ENCODE measurements at regions not wholly inside any gene's neighbourhood (a gene's known extent, or its start where the extent isn't known, plus 50 kb on each side); places are given as distances from the start of the nearest gene placed in this dataset.

- DNase-seq = no peak
These were observed 204.7 kb downstream of the BCL11B start for GRCh38 chr14:99067141-99067920.

DNA sequence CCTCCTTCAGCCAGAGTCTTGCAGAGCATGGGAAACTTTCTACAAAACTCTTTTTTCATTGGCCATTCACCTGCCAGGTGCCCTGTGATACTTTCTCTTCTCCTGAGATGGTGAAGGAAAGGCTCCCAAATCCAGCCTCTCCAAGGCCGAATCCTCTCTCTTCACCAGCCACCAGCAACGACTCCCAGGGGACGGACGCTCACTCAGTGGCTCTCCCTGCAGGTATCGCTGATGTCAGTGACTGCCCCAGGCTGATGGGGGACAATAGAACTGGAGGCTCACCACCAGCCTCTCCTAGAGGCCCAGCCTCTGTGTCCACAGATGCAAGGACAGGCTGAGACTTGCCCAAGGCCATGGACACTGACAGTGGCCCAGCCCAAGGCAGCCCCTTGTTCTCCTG is 204.1 kb downstream of the BCL11B start:
- DNase-seq = no peak

- no peak for DNase-seq
These were observed 202.1 kb downstream of the BCL11B start for GRCh38 chr14:99069946-99070345.

- DNase-seq = no peak
These were observed 199.6 kb downstream of the BCL11B start for GRCh38 chr14:99072433-99072832.

DNA sequence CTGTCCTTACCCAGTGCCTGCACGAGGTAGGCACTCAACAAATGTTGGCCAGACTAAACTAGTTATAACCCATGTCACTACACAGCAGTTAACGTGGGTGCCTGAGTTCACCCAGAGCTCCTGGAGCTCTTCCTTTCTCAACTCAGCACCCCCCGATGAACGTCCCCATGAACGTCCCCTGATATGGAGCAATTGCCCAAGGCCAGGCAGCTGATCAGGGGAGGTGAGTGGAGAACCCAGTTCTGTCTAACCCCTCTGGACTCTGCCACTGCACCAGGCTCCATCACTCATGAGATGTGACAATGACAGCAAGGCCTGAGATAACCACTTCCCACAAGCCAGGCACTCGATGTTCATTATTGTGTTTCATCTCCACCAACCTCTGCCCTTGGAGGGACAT is 199.0 kb downstream of the BCL11B start:
- DNase-seq = no peak

DNA sequence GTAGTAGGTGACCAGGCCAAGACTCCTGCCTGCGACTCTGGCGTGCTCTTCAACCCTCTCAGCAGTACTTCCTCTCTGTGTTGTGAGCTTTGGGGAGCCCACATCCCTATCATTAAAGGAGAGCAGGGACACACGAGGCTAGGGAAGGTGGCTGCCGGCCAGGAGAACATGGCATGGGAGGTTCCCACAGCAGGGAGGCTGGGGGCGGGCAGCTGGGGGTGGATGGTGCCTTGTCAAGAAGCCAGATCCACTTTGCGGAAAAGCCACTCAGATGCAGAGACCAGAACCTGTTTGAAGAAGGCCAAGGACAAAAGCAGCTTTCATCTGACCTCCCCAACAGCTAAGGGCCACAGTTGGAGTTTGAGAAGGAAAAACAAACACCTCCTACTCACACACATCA is 198.6 kb downstream of the BCL11B start:
- DNase-seq = no peak

- DNase-seq = no peak
These were observed 196.9 kb downstream of the BCL11B start for GRCh38 chr14:99075061-99075460.

- no peak for DNase-seq
These were observed 196.1 kb downstream of the BCL11B start for GRCh38 chr14:99075771-99076375.

- no peak for DNase-seq
These were observed 194.7 kb downstream of the BCL11B start for GRCh38 chr14:99077076-99077843.

DNA sequence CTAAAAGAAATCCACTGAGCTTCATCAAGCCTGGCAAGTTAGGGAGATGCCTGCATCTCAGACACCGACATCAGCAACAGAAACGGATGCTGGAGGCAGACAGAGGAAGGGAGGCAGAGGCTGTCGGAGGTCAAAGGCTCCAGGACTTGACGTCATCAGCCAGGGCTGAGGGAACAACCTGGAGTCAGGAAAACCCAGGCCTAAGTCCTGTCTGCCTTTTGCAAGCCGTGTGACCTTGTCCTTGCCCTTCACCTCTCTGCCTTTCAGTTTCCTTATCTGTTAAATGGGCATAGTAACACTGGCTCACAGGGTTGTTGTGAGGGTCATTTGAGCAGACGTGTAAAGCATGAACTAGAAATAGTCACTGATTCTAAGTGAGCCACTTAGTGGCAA is 194.2 kb downstream of the BCL11B start:
- DNase-seq = no peak

- DNase-seq = no peak
These were observed 193.6 kb downstream of the BCL11B start for GRCh38 chr14:99078426-99078825.

DNA sequence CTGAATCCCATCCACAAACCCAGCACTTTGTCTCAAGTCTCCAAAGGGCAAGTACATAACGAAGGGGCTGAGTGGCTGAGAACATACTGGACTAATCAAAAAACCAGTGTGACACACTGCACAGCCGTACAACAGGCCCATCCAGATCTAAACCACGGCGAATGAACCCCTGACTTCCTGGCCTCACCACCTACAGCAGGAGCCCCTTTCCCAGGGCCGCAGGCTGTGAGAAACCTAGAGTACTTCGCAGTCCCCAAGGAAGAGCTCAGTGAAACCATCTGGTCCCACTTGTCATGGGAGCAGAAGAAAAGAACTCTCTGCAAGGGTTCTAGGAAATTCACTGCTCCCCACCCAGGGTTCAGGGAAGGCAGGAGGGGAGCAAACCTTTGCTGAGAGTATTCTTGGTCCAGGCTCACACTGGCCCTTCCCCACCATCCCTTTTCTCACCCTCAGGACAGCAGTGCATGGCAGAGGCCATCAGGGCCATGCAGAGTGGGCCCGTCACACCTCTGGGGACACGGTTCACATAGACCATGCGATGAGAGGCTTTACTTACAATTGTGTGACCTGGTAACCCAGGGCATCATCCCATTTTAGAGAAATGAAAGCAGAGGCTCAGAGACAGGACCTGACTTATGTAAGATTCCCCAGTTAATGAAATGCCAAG is 192.8 kb downstream of the BCL11B start:
- DNase-seq = no peak

DNA sequence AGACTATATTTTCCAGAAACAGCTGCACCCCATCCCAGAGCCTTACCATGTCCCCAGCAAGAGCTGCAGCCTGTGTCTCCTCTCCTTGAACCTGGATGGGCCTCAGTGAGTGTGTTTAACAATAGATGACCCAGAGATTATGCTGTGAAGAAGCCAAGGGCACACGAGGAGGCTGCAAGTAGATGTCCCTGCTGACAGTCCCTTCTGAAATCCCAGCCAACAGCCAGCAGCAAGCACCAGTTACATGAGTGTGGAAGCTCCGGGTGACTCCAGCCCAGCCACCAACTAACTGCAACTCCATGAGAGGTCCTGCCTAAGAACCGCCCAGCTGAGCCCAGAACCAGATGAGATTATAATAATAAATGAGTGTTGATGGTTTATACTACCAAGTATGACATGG is 191.7 kb downstream of the BCL11B start:
- DNase-seq = no peak

DNA sequence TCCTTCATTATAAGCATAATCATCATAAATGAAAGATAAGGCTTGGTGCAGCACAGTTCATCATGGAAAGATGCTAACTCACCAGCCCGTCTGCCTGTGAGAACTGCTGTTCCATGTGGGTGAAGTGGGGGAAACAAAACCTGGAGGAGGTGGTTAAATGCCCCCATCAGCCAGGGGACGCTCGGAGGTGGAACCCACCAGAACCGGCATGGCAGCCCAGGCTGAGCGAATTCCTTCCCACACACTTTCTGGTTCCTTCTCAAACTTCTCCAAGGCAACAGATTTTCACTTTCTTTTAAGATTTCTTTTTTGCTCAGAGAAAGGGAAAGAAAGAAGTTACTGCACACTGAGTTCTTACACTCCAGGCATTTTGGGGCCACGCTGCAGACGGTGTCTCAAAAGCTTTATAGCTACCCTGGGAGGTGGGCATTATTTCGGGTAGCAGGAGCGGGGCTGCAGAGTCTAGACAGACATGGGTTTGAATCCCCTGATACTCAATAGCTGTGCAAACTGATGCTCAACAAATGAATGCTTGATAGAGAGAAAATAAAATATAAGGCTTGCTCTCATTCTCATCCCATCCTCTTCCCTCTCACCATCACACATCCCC is 190.7 kb downstream of the BCL11B start:
- no peak for DNase-seq

- no peak for DNase-seq
These were observed 190.1 kb downstream of the BCL11B start for GRCh38 chr14:99081880-99082279.

DNA sequence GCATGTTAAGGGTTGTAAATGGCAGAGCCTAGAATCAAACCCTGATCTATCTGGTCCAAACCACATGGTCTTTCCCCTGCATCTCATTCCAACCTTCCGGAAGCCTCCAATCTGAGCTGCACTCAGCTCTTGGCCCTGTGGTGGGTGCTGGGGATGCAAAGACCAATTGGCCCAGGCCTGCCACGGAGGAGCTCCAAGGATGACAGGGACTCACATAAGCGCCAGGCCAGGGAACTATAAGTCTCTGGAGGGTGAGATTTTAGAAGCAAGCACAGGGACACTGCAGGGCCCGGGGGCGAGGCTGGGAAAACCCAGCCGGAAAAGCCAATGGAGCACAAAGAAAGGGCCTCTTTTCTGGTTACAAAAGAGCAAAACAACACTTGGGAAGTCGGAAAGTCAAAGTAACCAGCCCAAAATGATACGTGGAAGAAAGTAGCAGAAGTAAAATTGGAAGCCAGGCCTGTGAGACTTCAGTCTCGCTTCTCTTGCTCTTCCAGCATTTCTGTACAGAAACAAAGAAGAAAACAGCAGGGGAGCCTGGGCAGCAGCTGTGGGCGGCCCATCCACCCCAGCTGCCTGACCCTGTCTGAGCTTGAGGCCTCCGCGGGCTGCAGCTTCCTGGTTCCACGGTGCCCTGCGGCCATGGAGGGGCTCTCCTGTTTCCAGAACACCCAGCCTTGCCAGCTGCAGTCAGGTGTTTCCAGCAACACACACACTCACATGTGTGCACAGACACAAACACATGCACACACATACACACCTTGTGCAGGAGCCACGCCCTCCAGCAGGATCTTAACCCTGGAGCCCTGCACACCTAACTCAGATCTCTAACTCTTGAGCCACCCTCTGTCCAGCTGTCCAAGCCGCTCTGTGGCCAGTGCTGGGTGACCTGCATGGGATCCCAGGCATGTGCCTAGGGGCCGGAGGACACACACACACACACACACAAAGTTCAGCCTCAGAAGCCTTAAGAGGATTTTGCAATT is 178.2 kb downstream of the BCL11B start:
- DNase-seq = no peak

- DNase-seq = no peak
These were observed 177.1 kb downstream of the BCL11B start for GRCh38 chr14:99094901-99095300.

- DNase-seq = no peak
These were observed 176.6 kb downstream of the BCL11B start for GRCh38 chr14:99095369-99095768.

DNA sequence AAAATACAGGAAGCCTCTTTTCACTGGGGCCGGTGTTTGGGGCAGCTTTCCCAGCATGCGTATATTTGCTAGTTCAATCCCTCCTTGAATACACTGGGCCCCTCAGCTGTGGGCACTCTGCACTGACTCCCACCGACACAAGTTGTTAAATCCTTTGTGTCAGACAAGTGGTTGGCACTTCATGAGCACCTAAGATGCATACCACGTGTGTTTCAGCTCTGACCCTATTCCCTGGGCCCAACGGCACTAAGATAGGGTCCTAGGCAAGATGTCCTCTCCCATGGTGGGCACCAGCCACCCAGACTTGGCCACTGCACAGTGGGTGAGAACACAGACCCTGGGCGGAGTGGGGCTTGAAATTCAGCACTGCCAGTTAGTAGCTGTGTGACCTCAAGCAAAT is 173.8 kb downstream of the BCL11B start:
- no peak for DNase-seq

DNA sequence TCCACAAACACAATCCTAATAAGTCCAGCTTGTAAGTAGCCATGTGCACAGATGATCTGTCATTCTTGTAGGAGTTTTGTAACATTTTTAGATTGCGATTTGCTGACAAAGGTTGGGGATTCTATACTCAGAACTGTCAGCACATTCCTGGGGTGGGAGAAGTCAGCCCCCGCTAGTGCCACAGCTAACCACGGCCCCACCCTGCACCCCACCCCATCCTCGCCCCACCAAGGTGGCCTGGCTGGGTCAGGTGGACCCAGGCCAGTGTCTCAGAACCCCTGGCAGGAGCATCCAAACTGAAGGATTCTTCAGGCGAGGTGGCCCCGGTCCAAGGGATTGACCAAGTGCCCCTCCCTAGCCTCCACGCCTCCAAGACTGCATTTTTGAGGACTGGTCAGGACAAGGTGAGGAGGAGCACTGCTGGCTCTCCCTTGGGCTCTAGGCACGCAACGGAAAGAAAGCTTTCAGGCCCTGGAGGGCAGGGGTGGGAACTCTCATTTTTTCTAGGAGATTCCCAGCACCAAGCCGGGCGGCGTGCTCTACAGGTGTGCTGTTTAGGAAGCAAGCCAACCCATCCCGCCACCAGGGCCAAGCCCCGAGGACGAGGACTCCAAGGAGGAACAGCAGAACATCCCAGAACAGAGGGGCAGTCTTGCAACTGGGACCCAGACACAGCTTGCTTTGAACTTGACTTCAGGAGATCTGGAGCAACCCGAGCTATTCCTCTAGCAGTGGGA is 172.8 kb downstream of the BCL11B start:
- DNase-seq = no peak
